ENCODE measurements at regions not wholly inside any gene's neighbourhood (a gene's known extent, or its start where the extent isn't known, plus 50 kb on each side); places are given as distances from the start of the nearest gene placed in this dataset.

DNA sequence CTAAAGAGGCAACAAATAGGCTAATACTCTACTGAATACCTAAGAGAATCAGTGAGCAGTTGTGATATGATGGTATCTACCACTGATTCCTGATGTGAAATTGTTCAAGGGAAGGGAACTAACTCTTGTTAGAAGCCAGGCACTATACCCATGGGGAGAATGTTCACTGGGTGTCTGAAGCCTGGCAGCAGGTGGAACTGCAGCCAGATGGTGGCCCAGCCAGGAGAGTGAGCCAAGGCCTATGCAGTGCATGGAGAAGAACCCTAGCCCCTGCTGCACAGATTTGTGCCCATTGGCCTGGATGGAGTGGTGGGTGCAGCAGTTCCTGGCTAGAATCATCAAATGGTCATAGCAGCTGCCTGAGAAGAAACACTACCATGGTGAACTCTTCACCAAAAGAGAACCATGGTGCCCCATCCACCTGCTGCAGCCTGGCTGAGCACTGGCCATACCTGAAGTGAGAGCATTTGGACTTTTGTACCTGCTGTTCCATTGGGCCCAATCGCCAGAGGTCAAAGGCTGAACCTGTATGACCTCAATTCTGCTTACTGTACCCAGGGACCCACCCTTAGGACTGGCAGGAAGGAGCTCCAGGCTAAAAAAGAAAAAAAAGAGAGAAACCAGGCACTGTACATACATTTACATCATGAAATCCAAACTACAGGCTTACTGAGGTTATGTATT, 118.8 kb upstream of the IVNS1ABP start:
- no peak overlapping the region for H3K56ac ChIP-seq (ENCODE audit: extremely low read depth, insufficient read depth, low read length)
- intact Hi-C loops (cut with micrococcal nuclease) (no loop called here), dilution Hi-C loops (cut with HindIII; ENCODE audit: low sequenced_read_pairs, unreplicated experiment) (no loop called here), in situ Hi-C loops (cut with MboI; ENCODE audit: low sequenced_read_pairs) (no loop called here)
- BruUV-seq (replicated peaks) = no TSS peak
- no peak overlapping the region for H2BK5ac ChIP-seq (ENCODE audit: low read depth, low read length, poor library complexity, severe bottlenecking)
- no peak overlapping the region for H2AK9ac ChIP-seq (replicated peaks; ENCODE audit: low read depth, low read length, poor library complexity)
- no peaks in the 10 kb centered on the region for H3K27me3 ChIP-seq (ENCODE audit: control insufficient read depth, insufficient read depth, low read length)
- no peak overlapping the region for H2BK15ac ChIP-seq (ENCODE audit: low read depth, low read length)
- ChIA-PET CTCF (no interaction called here), POLR2A (ENCODE audit: unreplicated experiment) (no interaction called here)
- H2AFZ ChIP-seq (replicated peaks; ENCODE audit: low read length, poor library complexity) = no peak overlapping the region
- ATAC-seq (ENCODE audit: low read depth) (no peak), DNase-seq (no peak)
- H3K23ac ChIP-seq (ENCODE audit: low read depth, low read length) = no peak overlapping the region
- no peak overlapping the region for H3K4ac ChIP-seq (ENCODE audit: low read depth, low read length)
- H4K5ac ChIP-seq (ENCODE audit: low read depth, low read length) = no peak overlapping the region
- H3K4me3 ChIP-seq (ENCODE audit: insufficient read depth, low read depth, low read length) = no peak overlapping the region
- no peak overlapping the region for H2BK120ac ChIP-seq (ENCODE audit: low read depth, low read length)
- H3K9me3 ChIP-seq (ENCODE audit: control insufficient read depth, insufficient read depth, low read length) = no peaks in the 10 kb centered on the region
- H2BK20ac ChIP-seq (ENCODE audit: low read depth, low read length) = no peak overlapping the region
- H3K36me3 ChIP-seq (ENCODE audit: control insufficient read depth, insufficient read depth, low read length) = no peaks in the 10 kb centered on the region
- H4K8ac ChIP-seq (ENCODE audit: low read depth in 2 of 2, low read length in 2 of 2) = no peak overlapping the region
- no CpG with 5 or more reads among the region's 1 CpG for WGBS, 2 experiments (ENCODE audit: extremely low coverage in 2 of 2, insufficient read length in 1 of 2)
- H4K91ac ChIP-seq (ENCODE audit: insufficient read depth, low read depth, low read length) = no peak overlapping the region
- no peak overlapping the region for H3K9ac ChIP-seq (ENCODE audit: low read depth, low read length)
- H3K27ac ChIP-seq (ENCODE audit: insufficient read depth, low read length) = no peak overlapping the region
- H3K14ac ChIP-seq (replicated peaks; ENCODE audit: low read depth, low read length) = no peak overlapping the region
- peaks cover 2% of the 10 kb centered on the region; the same call in 1 of the 2 replicates for H3K4me1 ChIP-seq (ENCODE audit: control insufficient read depth, insufficient read depth, low read length)
- H3K4me2 ChIP-seq (ENCODE audit: low read depth, low read length) = no peak overlapping the region
- no peaks in the 10 kb centered on the region for H4K20me1 ChIP-seq (ENCODE audit: insufficient read depth, low read length)
- H3K79me1 ChIP-seq (ENCODE audit: low read depth in 1 of 2, low read length in 2 of 2) = no peaks in the 10 kb centered on the region
- no peak for TF ChIP-seq RAD21 (IDR thresholded peaks at IDR 0.05; ENCODE audit: low read length)
- TF ChIP-seq, protein P1, sequence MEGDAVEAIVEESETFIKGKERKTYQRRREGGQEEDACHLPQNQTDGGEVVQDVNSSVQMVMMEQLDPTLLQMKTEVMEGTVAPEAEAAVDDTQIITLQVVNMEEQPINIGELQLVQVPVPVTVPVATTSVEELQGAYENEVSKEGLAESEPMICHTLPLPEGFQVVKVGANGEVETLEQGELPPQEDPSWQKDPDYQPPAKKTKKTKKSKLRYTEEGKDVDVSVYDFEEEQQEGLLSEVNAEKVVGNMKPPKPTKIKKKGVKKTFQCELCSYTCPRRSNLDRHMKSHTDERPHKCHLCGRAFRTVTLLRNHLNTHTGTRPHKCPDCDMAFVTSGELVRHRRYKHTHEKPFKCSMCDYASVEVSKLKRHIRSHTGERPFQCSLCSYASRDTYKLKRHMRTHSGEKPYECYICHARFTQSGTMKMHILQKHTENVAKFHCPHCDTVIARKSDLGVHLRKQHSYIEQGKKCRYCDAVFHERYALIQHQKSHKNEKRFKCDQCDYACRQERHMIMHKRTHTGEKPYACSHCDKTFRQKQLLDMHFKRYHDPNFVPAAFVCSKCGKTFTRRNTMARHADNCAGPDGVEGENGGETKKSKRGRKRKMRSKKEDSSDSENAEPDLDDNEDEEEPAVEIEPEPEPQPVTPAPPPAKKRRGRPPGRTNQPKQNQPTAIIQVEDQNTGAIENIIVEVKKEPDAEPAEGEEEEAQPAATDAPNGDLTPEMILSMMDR (conservative IDR thresholded peaks at IDR 0.05; ENCODE audit: low read depth, low read length) = no peak
- TF ChIP-seq MAFK (IDR thresholded peaks at IDR 0.05; ENCODE audit: low read depth, low read length) = no peak
- no peak for TF ChIP-seq POLR2A (IDR thresholded peaks at IDR 0.05; ENCODE audit: low read depth, low read length)
- TF ChIP-seq RFX5 (IDR thresholded peaks at IDR 0.05; ENCODE audit: low read depth, low read length) = no peak
- no peak for TF ChIP-seq SMC3 (IDR thresholded peaks at IDR 0.05; ENCODE audit: low read depth, low read length)
- TF ChIP-seq RCOR1 (IDR thresholded peaks at IDR 0.05; ENCODE audit: insufficient replicate concordance, low read length) = no peak
- no peak for TF ChIP-seq MXI1 (IDR thresholded peaks at IDR 0.05; ENCODE audit: borderline replicate concordance, low read depth, low read length)
- TF ChIP-seq CEBPB (IDR thresholded peaks at IDR 0.05; ENCODE audit: low read depth, low read length) = no peak
- no peak for TF ChIP-seq NFE2L2 (IDR thresholded peaks at IDR 0.05; ENCODE audit: low read depth, low read length)
- no peak for TF ChIP-seq BHLHE40 (IDR thresholded peaks at IDR 0.05; ENCODE audit: low read depth, low read length)
- no peak for TF ChIP-seq ELK1 (IDR thresholded peaks at IDR 0.05; ENCODE audit: borderline replicate concordance, low read depth, low read length)
- no peak for TF ChIP-seq CHD1 (IDR thresholded peaks at IDR 0.05; ENCODE audit: low read depth, low read length)
- TF ChIP-seq FOS (IDR thresholded peaks at IDR 0.05; ENCODE audit: low read depth, low read length) = no peak
- TF ChIP-seq MAZ (IDR thresholded peaks at IDR 0.05; ENCODE audit: borderline replicate concordance, low read depth, low read length) = no peak
- H3K9me1 ChIP-seq (ENCODE audit: insufficient read depth, low read length) = no peaks in the 10 kb centered on the region
- no peak overlapping the region for H2AK5ac ChIP-seq (ENCODE audit: low read depth, low read length)
- no peak overlapping the region for H3K18ac ChIP-seq (ENCODE audit: low read depth, low read length)

All from IMR-90 (cell line).